Brain microvascular endothelial cell (primary cell): ENCODE measurements at regions not wholly inside any gene's neighbourhood (a gene's known extent, or its start where the extent isn't known, plus 50 kb on each side); places are given as distances from the start of the nearest gene placed in this dataset.
"Not testable (repeated sequence)": the region's sequence is repeated elsewhere in the genome, so short reads cannot be mapped to it uniquely, and the experiment has no call there.

Experiments used
- DNase-seq: peaks from one replicate; pipeline ENCODE4 v3.0.0-alpha.2; 2020
- H3K27ac ChIP-seq: fragments of 250-450 bp; sonication (Bioruptor Pico); 2 replicates; pipeline ENCODE4 v1.5.1; 2020; ENCODE audit warnings: mild to moderate bottlenecking, moderate library complexity
- H3K27me3 ChIP-seq: fragments of 250-450 bp; sonication (Bioruptor Pico); replicated peaks from 2 replicates; pipeline ENCODE4 v1.5.1; 2020; ENCODE audit warnings: mild to moderate bottlenecking
- H3K36me3 ChIP-seq: fragments of 250-450 bp; sonication (Bioruptor Pico); replicated peaks from 2 replicates; pipeline ENCODE4 v1.5.1; 2020; ENCODE audit warnings: mild to moderate bottlenecking
- H3K4me3 ChIP-seq: 2 replicates; pipeline ENCODE4 v1.5.1; 2011; ENCODE audit warnings: low read depth, mild to moderate bottlenecking, control low read depth, low read length, moderate library complexity
- in situ Hi-C: cut with HindIII; loops from 2 replicates; pipeline ENCODE4 v1.10.0; 2017; ENCODE audit warnings: low sequenced_read_pairs, low pct_ligation_motif_present
- TF ChIP-seq, protein P1 (sequence below): IDR thresholded peaks from 2 replicates; pipeline ENCODE4 v1.5.1; 2011; ENCODE audit warnings: low read depth, mild to moderate bottlenecking, moderate library complexity, low read length, control low read depth, inconsistent platforms; ENCODE audit errors: missing control alignments

DNA sequence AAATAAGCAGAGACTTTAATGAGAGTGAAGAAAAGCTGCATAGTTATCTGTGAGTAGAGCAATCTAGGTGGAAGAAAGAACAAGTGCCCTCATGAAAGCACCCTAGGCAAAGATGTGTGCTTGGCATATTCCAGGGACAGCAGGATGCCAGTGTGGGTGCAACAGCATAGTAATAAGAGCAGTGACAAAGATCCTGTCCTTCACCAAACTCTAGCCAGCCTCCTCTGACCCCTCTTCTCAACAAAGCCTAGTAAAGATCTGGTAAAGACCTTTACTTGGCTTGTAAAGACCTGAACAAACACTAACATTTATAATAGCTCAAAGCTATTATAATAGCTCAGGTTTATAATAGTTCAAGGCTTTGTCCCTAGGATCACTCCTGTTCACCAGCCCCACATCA is 735.4 kb downstream of the PCDH7 start:
- in situ Hi-C loops = no loop called here
- TF ChIP-seq, protein P1, sequence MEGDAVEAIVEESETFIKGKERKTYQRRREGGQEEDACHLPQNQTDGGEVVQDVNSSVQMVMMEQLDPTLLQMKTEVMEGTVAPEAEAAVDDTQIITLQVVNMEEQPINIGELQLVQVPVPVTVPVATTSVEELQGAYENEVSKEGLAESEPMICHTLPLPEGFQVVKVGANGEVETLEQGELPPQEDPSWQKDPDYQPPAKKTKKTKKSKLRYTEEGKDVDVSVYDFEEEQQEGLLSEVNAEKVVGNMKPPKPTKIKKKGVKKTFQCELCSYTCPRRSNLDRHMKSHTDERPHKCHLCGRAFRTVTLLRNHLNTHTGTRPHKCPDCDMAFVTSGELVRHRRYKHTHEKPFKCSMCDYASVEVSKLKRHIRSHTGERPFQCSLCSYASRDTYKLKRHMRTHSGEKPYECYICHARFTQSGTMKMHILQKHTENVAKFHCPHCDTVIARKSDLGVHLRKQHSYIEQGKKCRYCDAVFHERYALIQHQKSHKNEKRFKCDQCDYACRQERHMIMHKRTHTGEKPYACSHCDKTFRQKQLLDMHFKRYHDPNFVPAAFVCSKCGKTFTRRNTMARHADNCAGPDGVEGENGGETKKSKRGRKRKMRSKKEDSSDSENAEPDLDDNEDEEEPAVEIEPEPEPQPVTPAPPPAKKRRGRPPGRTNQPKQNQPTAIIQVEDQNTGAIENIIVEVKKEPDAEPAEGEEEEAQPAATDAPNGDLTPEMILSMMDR = no peak
- no peak for DNase-seq
- H3K27me3 ChIP-seq = no peaks in the 10 kb centered on the region
- H3K4me3 ChIP-seq = no peak overlapping the region
- no peaks in the 10 kb centered on the region for H3K36me3 ChIP-seq
- no peak overlapping the region for H3K27ac ChIP-seq

DNA sequence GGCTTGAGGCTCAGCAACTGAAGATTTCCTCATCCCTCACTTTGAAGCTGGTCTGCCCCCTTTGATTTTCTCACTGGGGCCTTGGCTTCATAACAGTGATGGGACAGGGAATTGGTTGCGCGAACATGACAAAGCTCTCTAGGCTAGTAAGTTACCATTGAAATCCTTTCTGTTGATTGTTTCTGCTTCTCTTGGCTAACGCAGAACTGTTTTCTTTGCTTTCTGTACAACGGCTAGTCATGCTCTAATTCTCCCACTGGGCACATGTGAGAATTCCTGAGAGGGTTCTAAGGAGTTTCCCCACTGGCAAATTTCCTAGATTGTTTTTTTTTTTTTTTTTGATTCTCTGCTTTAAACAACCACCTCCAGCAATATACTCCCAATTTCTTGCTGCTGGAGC is 738.6 kb downstream of the PCDH7 start:
- in situ Hi-C loops = no loop called here

DNA sequence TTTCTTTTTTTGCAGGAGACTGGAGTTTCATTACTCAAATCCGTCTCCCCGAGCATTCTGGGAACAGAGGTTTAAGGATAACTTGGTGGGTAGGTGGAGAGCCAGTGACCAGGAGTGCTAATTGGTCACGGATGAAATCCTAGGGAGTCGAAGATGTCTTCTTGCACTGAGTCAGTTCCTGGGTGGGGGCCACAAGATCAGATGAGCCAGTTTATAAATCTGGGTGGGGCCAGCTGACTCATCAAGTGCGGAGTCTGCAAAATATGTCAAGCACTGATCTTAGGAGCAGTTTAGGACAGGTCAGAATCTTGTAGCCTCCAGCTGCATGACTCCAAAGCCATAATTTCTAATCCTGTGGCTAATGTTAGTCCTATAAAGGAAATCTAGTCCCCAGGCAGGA is 741.3 kb downstream of the PCDH7 start:
- no peak overlapping the region for H3K4me3 ChIP-seq
- in situ Hi-C loops = no loop called here
- TF ChIP-seq, protein P1 = no peak
- no peak overlapping the region for H3K27ac ChIP-seq
- no peaks in the 10 kb centered on the region for H3K27me3 ChIP-seq
- peak; percentile 48 for DNase-seq
- no peaks in the 10 kb centered on the region for H3K36me3 ChIP-seq

More for the DNA sequence above, 738.6 kb downstream of the PCDH7 start:
- H3K27ac ChIP-seq = no peak overlapping the region
- TF ChIP-seq, protein P1 = no peak
- H3K27me3 ChIP-seq = no peaks in the 10 kb centered on the region
- DNase-seq = peak; percentile 14
- H3K36me3 ChIP-seq = no peaks in the 10 kb centered on the region
- H3K4me3 ChIP-seq = no peak overlapping the region

DNA sequence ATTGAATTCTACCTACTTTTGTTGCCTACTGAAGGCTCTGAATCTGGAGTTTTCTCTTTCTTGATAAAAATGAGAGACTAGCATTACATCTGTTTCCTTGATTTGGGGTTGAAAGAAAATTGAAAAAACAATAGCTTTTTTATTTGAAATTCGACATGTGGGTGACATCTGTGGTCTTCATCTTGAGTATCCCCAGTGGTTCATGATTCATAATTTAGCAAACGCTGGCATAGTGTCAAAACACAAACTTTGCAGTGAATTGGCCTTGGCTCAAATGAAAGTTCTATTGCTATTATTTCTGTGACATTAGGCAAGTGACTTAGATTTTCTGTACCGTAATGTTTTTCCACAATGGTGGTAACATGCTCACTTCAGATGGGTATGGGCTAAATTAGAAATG is 747.6 kb downstream of the PCDH7 start:
- TF ChIP-seq, protein P1 = no peak
- Histone ChIP-seq H3K36me3 (no peaks in the 10 kb centered on the region), H3K27me3 (no peaks in the 10 kb centered on the region), H3K27ac (no peak overlapping the region), H3K4me3 (no peak overlapping the region)
- peak; percentile 32 for DNase-seq
- in situ Hi-C loops = no loop called here

DNA sequence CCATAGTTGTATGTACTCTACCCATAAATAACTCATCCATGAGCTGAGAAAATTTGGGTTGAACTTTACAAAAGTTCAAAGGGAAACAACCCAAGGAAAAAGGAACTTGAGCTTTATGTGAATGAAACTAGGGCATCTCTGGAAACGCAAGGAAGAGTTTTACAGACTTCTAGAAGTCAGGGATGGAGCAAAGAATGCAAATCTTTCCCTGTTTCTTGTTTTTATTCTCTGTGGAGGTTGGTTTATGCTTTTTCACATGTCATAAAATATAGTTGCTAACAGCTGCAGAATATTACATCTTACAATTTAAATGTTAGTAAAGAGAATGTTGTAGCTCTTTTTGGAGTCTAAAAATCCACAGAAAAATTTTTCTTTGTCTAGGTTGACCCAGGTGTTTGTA is 754.1 kb downstream of the PCDH7 start:
- Histone ChIP-seq H3K27me3 (no peaks in the 10 kb centered on the region), H3K36me3 (no peaks in the 10 kb centered on the region), H3K4me3 (no peak overlapping the region), H3K27ac (no peak overlapping the region)
- no peak for DNase-seq
- in situ Hi-C loops = no loop called here
- TF ChIP-seq, protein P1 = no peak

DNA sequence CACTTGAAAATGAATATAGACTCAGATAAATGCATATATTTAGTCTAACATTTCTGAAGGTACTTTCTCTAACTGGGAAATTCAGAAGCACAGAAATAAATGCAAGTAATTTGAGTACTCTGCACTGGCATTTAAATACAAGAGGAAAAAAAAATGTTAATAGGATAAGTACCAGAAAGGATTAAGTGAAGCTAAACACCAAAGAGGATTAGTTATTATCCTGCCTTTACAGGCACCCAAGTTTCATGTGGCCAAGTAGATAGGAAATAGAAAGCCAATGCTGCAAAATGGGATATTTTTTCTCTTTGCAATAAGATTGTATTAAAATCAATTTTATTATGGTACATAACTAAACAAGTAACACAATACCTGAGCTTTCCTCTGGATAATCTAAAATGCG is 762.5 kb downstream of the PCDH7 start:
- Histone ChIP-seq H3K27me3 (no peaks in the 10 kb centered on the region), H3K27ac (no peak overlapping the region), H3K36me3 (no peaks in the 10 kb centered on the region), H3K4me3 (no peak overlapping the region)
- TF ChIP-seq, protein P1 = no peak
- in situ Hi-C loops = no loop called here
- DNase-seq = no peak

DNA sequence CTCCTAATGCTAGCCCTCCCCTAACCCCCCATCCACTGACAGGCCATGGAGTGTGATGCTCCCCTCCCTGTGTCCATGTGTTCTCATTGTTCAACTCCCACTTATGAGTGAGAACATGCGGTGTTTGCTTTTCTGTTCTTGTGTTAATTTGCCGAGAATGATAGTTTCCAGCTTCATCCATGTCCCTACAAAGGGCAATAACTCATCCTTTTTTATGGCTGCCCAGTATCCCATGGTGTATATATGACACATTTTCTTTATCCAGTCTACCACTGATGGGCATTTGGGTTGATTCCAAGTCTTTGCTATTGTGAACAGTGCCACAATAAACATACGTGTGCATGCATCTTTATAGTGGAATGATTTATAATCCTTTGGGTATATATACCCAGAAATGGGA is 779.0 kb downstream of the PCDH7 start:
- H3K4me3 ChIP-seq, H3K27me3 ChIP-seq, H3K36me3 ChIP-seq, DNase-seq, in situ Hi-C loops, H3K27ac ChIP-seq: not testable (repeated sequence)
